IMR-90 (cell line): ENCODE measurements at regions not wholly inside any gene's neighbourhood (a gene's known extent, or its start where the extent isn't known, plus 50 kb on each side); places are given as distances from the start of the nearest gene placed in this dataset.

Experiments used
- ATAC-seq: fragments of 200-7000 bp; cut with Tn5 transposase; 2 replicates; pipeline ENCODE4 v1.9.1; 2020; ENCODE audit warnings: low read depth, mild to moderate bottlenecking, moderate library complexity
- BruUV-seq: library from RNA; stranded (reverse); fragments of 400-500 nt; replicated peaks from 2 replicates; lab custom pipeline; 2021; lab: Mats Ljungman, UMichigan
- CTCF ChIA-PET: fragments of 300-600 bp; formaldehyde crosslinking; extraction: SDS; loops from one replicate; lab custom pipeline; 2021; ENCODE audit warnings: antibody characterized with exemption; lab: Yijun Ruan, JAX
- POLR2A ChIA-PET: fragments of 300-600 bp; sonication (Branson Sonifier 250); formaldehyde crosslinking; loops from one replicate; lab custom pipeline; 2022; ENCODE audit warnings: antibody characterized with exemption; ENCODE audit not compliant: unreplicated experiment; lab: Charles Lee
- DNase-seq: peaks from one replicate; pipeline ENCODE4 v3.0.0; 2013
- H2AFZ ChIP-seq: replicated peaks from 2 replicates; pipeline ENCODE3; 2013; ENCODE audit warnings: low read length, mild to moderate bottlenecking; ENCODE audit not compliant: poor library complexity
- H2AK5ac ChIP-seq: 2 replicates; pipeline ENCODE4 v1.6.1; 2013; ENCODE audit warnings: low read depth, low read length, inconsistent platforms
- H2AK9ac ChIP-seq: replicated peaks from 2 replicates; pipeline ENCODE3; 2013; ENCODE audit warnings: mild to moderate bottlenecking, low read depth, low read length, moderate library complexity; ENCODE audit not compliant: poor library complexity
- H2BK120ac ChIP-seq: 2 replicates; pipeline ENCODE4 v1.6.1; 2013; ENCODE audit warnings: low read depth, low read length, inconsistent platforms
- H2BK15ac ChIP-seq: 3 replicates; pipeline ENCODE4 v1.6.1; 2013; ENCODE audit warnings: low read depth, low read length, inconsistent platforms
- H2BK20ac ChIP-seq: 2 replicates; pipeline ENCODE4 v1.6.1; 2013; ENCODE audit warnings: low read depth, mild to moderate bottlenecking, inconsistent platforms, low read length, moderate library complexity
- H2BK5ac ChIP-seq: 2 replicates; pipeline ENCODE4 v1.6.1; 2013; ENCODE audit warnings: mild to moderate bottlenecking, low read depth, low read length, inconsistent platforms; ENCODE audit not compliant: poor library complexity, severe bottlenecking
- H3K14ac ChIP-seq: replicated peaks from 2 replicates; pipeline ENCODE4 v1.6.1; 2013; ENCODE audit warnings: low read depth, low read length, inconsistent platforms
- H3K18ac ChIP-seq: 2 replicates; pipeline ENCODE4 v1.6.1; 2013; ENCODE audit warnings: low read depth, low read length, control low read depth
- H3K23ac ChIP-seq: 2 replicates; pipeline ENCODE4 v1.6.1; 2013; ENCODE audit warnings: low read depth, low read length, inconsistent platforms
- H3K27ac ChIP-seq: 2 replicates; pipeline ENCODE4 v1.5.1; 2013; ENCODE audit warnings: mild to moderate bottlenecking, control low read depth, low read length; ENCODE audit not compliant: insufficient read depth
- H3K27me3 ChIP-seq: 2 replicates; pipeline ENCODE4 v1.6.1; 2013; ENCODE audit warnings: low read length; ENCODE audit not compliant: control insufficient read depth, insufficient read depth
- H3K36me3 ChIP-seq: 2 replicates; pipeline ENCODE4 v1.6.1; 2013; ENCODE audit warnings: low read length, mixed read lengths; ENCODE audit not compliant: control insufficient read depth, insufficient read depth
- H3K4ac ChIP-seq: 2 replicates; pipeline ENCODE4 v1.6.1; 2013; ENCODE audit warnings: low read depth, low read length, inconsistent platforms
- H3K4me1 ChIP-seq: 2 replicates; pipeline ENCODE4 v1.6.1; 2013; ENCODE audit warnings: low read length, mixed read lengths; ENCODE audit not compliant: control insufficient read depth, insufficient read depth
- H3K4me2 ChIP-seq: 2 replicates; pipeline ENCODE4 v1.6.1; 2013; ENCODE audit warnings: low read depth, mild to moderate bottlenecking, control low read depth, low read length, moderate library complexity
- H3K4me3 ChIP-seq: 2 replicates; pipeline ENCODE4 v1.5.1; 2013; ENCODE audit warnings: low read depth, mild to moderate bottlenecking, control low read depth, low read length, moderate library complexity; ENCODE audit not compliant: insufficient read depth
- H3K56ac ChIP-seq: 2 replicates; pipeline ENCODE4 v1.6.1; 2013; ENCODE audit warnings: low read length, inconsistent platforms; ENCODE audit not compliant: insufficient read depth; ENCODE audit errors: extremely low read depth
- H3K79me1 ChIP-seq, 2 experiments: 2 replicates each; pipeline ENCODE4 v1.6.1; 2013; ENCODE audit warnings: low read length in 2 of 2, inconsistent platforms in 1 of 2, low read depth in 1 of 2
- H3K9ac ChIP-seq: 2 replicates; pipeline ENCODE4 v1.6.1; 2013; ENCODE audit warnings: low read depth, low read length, control low read depth
- H3K9me1 ChIP-seq: 2 replicates; pipeline ENCODE4 v1.6.1; 2013; ENCODE audit warnings: low read length, inconsistent platforms; ENCODE audit not compliant: insufficient read depth
- H3K9me3 ChIP-seq: 2 replicates; pipeline ENCODE4 v1.6.1; 2013; ENCODE audit warnings: low read length; ENCODE audit not compliant: control insufficient read depth, insufficient read depth
- H4K20me1 ChIP-seq: 2 replicates; pipeline ENCODE4 v1.6.1; 2013; ENCODE audit warnings: low read length, inconsistent platforms; ENCODE audit not compliant: insufficient read depth
- H4K5ac ChIP-seq: 2 replicates; pipeline ENCODE4 v1.6.1; 2013; ENCODE audit warnings: mild to moderate bottlenecking, low read depth, low read length, control low read depth
- H4K8ac ChIP-seq, 2 experiments: 2 replicates each; pipeline ENCODE4 v1.6.1; 2013; ENCODE audit warnings: low read depth in 2 of 2, low read length in 2 of 2, control low read depth in 1 of 2, inconsistent platforms in 1 of 2
- H4K91ac ChIP-seq: 2 replicates; pipeline ENCODE4 v1.6.1; 2013; ENCODE audit warnings: low read depth, low read length, inconsistent platforms; ENCODE audit not compliant: insufficient read depth
- MXI1 ChIP-seq: IDR thresholded peaks from 2 replicates; pipeline ENCODE4 v1.6.1; 2012; ENCODE audit warnings: low read depth, mild to moderate bottlenecking, low read length, moderate library complexity, borderline replicate concordance
- NFE2L2 ChIP-seq: fragments of 150-350 bp; IDR thresholded peaks from 2 replicates; pipeline ENCODE4 v1.6.1; 2016; ENCODE audit warnings: low read depth, mild to moderate bottlenecking, low read length
- RCOR1 ChIP-seq: IDR thresholded peaks from 2 replicates; pipeline ENCODE4 v1.6.1; 2012; ENCODE audit warnings: mild to moderate bottlenecking, low read length, improper control_type of control experiment; ENCODE audit not compliant: insufficient replicate concordance
- SMC3 ChIP-seq: fragments of 150-350 bp; IDR thresholded peaks from 2 replicates; pipeline ENCODE4 v1.6.1; 2016; ENCODE audit warnings: low read depth, mild to moderate bottlenecking, antibody characterized with exemption, low read length, moderate library complexity
- USF2 ChIP-seq: fragments of 150-350 bp; IDR thresholded peaks from 2 replicates; pipeline ENCODE4 v1.6.1; 2017; ENCODE audit warnings: mild to moderate bottlenecking, antibody characterized with exemption, low read length, low read depth
- WGBS, 2 experiments: methylation state at CpG; one replicate each; pipeline versions ENCODE4 v1.1.5 to v1.1.7; 2013; ENCODE audit warnings: missing lambda C conversion rate in 2 of 2; ENCODE audit not compliant: insufficient read length in 1 of 2; ENCODE audit errors: extremely low coverage in 2 of 2; 5-methylcytosine and 5-hydroxymethylcytosine counted together
- dilution Hi-C: fragments of 300-500 bp; cut with HindIII; formaldehyde crosslinking; loops from one replicate; pipeline ENCODE4 v1.14.3; 2018; ENCODE audit warnings: low sequenced_read_pairs; ENCODE audit not compliant: unreplicated experiment
- in situ Hi-C: fragments of 300-500 bp; cut with MboI; formaldehyde crosslinking; loops from 3 replicates; pipeline ENCODE4 v1.14.3; 2019; ENCODE audit warnings: low sequenced_read_pairs, inconsistent platforms, mixed read lengths
- intact Hi-C: fragments of 100-400 bp; cut with micrococcal nuclease; formaldehyde crosslinking; loops from 2 replicates; pipeline ENCODE4 v1.10.0; 2022
- TF ChIP-seq, protein P1 (sequence below): fragments of 150-350 bp; IDR thresholded peaks from 2 replicates; pipeline ENCODE4 v1.6.1; 2016; ENCODE audit warnings: low read depth, mild to moderate bottlenecking, low read length, moderate library complexity, borderline replicate concordance
- TF ChIP-seq, protein P2 (sequence below): conservative IDR thresholded peaks from 2 replicates; pipeline ENCODE4 v1.5.1; 2012; ENCODE audit warnings: mild to moderate bottlenecking, low read depth, low read length, improper control_type of control experiment

DNA sequence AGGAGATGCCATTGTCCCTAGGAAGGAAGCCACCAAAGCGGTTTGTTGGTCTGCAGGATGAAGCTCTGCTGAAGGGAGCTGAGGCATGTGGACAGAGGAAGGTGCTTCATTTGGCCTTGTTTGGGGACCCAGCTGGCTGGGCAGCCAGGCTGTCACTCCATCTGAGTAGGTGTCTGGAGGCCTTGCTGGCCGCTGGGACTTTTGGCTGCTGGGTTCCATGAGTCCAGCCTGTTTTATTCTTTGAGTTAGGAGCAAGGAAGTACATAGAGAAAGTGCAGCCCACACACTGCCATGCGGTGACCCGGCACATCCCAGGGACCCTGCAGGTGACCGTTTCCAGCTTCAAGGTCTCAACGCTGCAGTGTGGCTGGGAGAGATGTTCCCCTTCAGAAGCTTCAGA lies 251.2 kb upstream of the IRX4 start:
- Histone ChIP-seq H2BK120ac (no peak overlapping the region), H2BK15ac (no peak overlapping the region), H3K4me3 (no peak overlapping the region), H3K9me1 (no peaks in the 10 kb centered on the region), H3K27ac (no peak overlapping the region), H2BK5ac (no peak overlapping the region), H3K4me2 (no peak overlapping the region), H3K9me3 (peaks cover 52% of the 10 kb centered on the region), H4K91ac (no peak overlapping the region), H3K18ac (no peak overlapping the region), H3K27me3 (no peaks in the 10 kb centered on the region), H2AFZ (no peak overlapping the region), H3K23ac (no peak overlapping the region), H3K4ac (no peak overlapping the region), H4K20me1 (no peaks in the 10 kb centered on the region), H3K36me3 (no peaks in the 10 kb centered on the region), H3K56ac (no peak overlapping the region), H4K8ac (no peak overlapping the region), H3K79me1 (no peaks in the 10 kb centered on the region), H2AK5ac (no peak overlapping the region), H3K9ac (no peak overlapping the region), H3K14ac (no peak overlapping the region), H3K4me1 (no peaks in the 10 kb centered on the region), H2BK20ac (no peak overlapping the region), H4K5ac (no peak overlapping the region), H2AK9ac (no peak overlapping the region)
- ATAC-seq (no peak), DNase-seq (no peak)
- no TSS peak for BruUV-seq
- WGBS, 2 experiments: 60% methylated on average over 2 of the region's 6 CpGs; no CpG with 5 or more reads in 1 of the 2 experiments
- dilution Hi-C loops (no loop called here), intact Hi-C loops (no loop called here), in situ Hi-C loops (no loop called here)
- ChIA-PET POLR2A (no interaction called here), CTCF (no interaction called here)
- TF ChIP-seq MXI1 (no peak), USF2 (no peak), RCOR1 (no peak), NFE2L2 (no peak), SMC3 (no peak)
- TF ChIP-seq, protein P1, sequence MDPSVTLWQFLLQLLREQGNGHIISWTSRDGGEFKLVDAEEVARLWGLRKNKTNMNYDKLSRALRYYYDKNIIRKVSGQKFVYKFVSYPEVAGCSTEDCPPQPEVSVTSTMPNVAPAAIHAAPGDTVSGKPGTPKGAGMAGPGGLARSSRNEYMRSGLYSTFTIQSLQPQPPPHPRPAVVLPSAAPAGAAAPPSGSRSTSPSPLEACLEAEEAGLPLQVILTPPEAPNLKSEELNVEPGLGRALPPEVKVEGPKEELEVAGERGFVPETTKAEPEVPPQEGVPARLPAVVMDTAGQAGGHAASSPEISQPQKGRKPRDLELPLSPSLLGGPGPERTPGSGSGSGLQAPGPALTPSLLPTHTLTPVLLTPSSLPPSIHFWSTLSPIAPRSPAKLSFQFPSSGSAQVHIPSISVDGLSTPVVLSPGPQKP: no peak
- TF ChIP-seq, protein P2, sequence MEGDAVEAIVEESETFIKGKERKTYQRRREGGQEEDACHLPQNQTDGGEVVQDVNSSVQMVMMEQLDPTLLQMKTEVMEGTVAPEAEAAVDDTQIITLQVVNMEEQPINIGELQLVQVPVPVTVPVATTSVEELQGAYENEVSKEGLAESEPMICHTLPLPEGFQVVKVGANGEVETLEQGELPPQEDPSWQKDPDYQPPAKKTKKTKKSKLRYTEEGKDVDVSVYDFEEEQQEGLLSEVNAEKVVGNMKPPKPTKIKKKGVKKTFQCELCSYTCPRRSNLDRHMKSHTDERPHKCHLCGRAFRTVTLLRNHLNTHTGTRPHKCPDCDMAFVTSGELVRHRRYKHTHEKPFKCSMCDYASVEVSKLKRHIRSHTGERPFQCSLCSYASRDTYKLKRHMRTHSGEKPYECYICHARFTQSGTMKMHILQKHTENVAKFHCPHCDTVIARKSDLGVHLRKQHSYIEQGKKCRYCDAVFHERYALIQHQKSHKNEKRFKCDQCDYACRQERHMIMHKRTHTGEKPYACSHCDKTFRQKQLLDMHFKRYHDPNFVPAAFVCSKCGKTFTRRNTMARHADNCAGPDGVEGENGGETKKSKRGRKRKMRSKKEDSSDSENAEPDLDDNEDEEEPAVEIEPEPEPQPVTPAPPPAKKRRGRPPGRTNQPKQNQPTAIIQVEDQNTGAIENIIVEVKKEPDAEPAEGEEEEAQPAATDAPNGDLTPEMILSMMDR: no peak
